NCI-H345 treated with DMSO at 0.1 percent for 48 hours (cell line): ENCODE measurements at regions not wholly inside any gene's neighbourhood (a gene's known extent, or its start where the extent isn't known, plus 50 kb on each side); places are given as distances from the start of the nearest gene placed in this dataset.

Experiments used
- DNase-seq: peaks from one replicate; lab custom pipeline; 2025; ENCODE audit not compliant: unreplicated experiment; lab: John Stamatoyannopoulos, UW

DNA sequence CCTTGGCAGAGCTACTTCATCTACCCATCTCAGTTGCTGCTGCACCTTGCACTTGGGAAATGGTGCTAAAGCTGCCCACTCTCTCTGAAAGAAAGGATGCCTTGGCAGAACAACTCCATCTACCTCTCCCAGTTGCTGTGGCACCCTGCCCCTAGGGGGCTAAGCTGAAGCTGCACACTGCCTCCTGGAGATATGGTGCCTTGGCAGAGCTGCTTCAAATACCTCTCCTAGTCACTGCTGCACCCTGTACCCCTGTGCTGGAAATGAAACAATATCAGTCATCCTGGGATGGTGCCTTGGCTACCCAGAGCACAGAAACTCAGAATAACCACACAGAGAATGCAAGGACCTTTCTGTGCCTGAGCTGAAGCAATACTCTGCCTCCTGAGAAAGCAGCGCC, 615.8 kb downstream of the DIAPH3 start:
- no peak for DNase-seq

DNA sequence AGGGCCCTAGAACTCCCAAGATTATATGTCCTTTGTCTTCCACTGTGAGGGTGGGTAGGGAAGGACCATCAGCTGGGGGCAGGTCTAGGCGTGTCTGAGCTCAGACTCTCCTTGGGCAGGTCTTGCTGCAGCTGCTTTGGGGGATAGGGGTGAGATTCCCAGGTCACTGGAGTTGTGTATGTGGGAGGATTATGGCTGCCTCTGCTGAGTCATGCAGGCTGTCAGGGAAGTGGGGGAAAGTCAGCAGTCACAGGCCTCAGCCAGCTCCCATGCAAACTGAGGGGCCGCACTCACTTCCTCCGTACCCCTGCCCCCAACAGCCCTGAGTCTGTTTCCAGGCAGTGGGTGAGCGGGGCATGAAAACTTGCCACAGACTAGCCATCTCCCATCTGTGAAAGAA, 600.8 kb downstream of the DIAPH3 start:
- DNase-seq, result no peak

DNA sequence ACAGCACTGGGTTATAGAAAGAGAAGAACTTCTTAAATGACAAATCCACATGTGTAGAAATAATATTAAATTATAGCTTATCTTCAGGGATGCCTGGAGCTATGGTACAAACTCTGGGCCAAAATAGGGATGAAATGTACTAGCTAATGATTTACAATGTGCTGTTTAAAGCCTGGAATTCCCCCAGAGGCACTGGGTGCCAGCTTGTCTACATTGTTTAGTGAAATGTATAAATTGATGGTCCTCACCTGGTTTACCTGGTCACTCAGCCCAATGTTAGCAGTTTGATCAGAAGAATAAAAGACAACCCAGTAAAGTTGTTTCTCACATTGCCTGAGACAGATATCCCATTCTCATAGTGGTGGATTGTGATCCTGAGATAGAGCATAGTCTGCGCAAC, 597.2 kb downstream of the DIAPH3 start:
- no peak for DNase-seq

DNA sequence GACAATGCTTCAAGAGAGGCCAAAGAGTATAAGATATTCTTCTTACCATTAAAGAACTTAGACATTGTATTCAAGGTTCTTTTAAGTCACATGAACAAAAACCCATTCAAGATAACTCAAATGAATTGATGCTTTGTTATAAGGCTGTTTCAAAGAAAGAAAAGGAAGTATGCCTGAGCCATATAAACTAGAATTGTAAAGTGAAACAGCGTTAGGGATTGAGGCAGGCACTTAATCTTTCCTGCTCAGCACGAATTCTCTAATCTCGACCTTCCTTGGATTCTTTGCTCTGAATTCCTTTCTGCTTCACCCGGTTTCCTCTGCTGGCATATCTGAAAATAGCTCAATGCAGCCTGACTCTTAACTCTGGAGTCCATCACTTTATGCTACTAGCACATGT, 595.4 kb downstream of the DIAPH3 start:
- no peak for DNase-seq

DNA sequence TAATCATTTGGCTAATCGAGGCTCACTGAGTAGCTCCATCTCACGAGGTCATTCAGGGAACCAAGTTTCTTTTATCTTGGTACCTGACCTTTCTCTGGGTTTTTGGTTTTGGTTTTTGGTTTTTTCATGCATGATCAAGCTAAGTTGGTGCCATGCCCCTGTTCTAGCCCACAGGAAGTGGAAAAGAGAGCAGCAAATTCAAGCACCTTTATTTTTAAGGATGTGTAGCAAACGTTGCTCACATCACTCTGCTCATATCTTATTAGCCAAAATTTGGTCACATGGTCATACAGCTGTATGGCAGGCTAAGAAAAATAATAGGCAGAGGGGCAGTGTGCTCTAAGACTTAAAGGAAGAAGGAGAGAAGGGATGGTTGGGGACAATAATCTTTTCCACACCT, 593.5 kb downstream of the DIAPH3 start:
- DNase-seq, result no peak

DNA sequence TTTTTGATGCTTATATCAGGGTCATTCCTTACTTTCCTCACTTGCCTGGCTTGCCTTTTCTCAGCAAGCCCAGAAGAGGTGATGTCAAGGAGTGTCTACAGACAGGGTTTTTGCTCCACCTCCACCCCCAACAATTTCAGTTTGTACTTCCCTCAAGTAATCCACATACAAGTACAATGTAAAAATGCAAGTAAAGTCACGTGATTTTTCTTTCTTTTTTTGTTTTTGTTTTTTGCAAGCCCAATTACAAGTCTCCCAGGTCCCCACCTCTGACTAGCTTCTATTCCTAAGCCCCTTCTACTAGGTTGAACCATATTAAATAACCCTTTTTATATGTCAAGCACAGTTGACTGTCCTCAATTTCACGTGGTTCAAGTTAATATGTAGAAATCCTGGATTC, 579.6 kb downstream of the DIAPH3 start:
- no peak for DNase-seq

DNA sequence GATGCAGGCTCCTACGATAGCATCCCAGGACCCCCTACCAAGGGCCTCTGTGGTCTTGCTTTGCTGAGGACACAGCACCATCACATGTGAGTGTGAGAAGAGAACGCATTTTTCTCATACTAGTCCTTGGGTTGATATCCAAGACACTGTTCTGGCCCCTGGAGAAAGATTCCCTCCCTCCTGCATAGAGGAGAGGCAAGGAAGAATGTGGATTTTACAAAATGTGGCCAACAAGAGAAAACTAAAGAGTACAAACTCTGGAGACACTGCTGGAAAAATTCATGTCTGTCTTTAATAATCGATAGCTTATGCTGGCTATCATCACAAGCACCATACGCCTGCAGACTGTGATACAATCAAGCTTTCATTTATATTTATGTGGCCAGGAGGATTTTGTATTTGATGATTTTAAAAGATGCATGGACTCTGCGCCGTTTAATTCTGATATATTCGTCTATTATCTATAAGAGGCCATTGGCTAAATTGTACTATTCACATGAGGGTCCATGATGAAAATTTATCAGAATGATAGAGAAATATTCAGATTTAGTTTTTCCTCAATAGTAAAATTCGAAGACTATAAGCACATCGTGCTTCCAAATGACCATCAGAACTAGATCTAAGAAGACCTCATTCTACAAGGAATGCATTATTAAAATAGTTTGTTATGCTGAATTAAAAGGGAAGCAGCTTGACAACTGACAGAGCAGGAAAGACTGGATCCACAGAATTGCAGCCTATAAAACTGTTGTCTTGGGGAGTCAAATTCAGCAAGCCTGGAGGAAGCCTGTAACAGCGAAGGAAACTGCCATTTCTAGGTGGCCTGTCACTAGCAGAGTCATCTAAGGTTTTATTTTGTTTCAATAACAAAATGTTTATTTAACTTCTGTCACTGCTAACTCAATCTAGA, 578.7 kb downstream of the DIAPH3 start:
- DNase-seq, result no peak

DNA sequence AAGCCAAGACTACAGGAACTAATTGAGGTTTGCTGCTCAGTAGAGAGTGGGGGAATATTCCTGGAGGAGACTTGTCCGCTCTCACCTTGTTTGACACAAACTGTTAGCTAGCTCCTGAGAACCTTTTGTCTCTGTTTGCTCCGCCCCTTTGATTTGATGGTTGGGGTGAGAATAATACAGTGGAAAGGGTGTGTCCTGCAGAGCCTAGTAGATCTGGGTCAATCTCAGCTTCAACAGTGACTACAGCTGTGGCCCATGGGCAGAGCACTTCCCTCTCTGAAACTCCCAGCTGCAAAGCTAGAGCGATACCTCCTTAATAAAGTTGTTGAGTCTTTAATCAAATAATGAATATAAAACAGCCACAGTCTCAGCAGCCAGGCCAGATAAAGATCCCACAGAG, 576.7 kb downstream of the DIAPH3 start:
- DNase-seq, result no peak

DNA sequence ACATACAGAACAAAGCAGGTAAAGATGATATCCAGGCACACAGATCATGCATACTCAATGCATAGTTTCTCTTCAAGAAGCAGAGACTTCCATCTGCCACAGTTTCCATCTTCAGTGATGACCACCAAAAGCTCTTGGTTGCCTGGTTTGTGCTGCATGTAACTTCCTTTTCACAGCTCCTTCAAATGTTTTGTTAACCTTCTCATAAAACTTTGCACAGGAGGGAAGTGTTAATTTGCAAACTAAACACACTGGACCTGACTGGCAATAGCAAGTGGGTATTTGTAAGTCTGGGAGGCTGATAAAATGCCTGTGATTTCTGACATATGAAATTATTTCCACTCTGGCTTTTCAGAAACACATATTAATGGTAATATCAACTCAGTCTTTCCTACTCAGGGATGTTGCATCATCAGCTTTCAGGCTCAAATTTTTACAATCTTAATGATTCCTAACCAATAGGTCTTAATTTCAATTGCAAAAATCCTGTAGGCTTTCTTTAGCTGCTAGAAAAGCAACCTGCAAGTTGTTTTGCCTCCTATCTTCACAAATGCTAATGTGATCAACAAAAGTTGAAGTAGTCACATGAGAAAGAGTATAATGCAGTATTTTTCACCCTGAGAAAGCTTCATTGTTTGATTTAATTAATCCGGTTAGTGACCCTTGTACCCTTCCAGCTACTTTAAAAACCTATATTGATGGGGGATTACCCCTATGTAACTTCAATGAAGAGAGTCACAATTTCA, 575.6 kb downstream of the DIAPH3 start:
- DNase-seq, result no peak

DNA sequence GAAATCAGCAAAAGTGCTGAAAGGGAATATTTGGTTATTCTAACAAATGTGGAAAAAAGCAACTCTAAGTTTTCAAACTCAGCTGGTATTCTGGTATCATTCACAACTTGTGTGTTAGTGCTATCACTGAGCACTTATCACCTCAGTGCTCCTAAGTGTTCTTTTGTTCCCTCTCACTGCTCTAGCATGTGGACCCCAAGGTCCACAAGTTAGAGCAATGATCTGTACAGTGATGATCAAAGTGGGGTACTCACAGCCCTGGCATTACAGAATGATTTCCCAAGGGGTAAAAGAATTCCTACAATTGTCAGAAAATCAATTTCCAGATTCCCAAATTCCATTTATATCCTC, 575.0 kb downstream of the DIAPH3 start:
- no peak for DNase-seq

DNA sequence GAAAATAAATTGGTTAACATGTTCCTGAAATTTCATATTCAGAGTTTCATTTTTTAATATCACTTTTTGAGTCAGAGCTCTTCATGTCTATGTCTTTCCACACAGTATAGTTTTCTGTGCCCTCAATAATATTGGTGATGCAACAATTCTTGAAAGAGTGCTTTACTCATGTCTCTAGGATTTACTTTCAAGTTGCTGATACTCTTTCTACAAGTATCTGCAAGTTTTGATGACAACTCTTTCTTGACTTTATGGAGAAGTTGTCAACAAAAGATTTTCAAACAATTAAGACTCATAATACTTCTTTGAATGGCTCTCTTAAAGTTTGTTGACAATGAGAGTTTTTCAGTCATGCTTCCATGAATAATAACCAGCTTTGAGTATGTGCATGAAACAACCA, 561.7 kb downstream of the DIAPH3 start:
- no peak for DNase-seq

DNA sequence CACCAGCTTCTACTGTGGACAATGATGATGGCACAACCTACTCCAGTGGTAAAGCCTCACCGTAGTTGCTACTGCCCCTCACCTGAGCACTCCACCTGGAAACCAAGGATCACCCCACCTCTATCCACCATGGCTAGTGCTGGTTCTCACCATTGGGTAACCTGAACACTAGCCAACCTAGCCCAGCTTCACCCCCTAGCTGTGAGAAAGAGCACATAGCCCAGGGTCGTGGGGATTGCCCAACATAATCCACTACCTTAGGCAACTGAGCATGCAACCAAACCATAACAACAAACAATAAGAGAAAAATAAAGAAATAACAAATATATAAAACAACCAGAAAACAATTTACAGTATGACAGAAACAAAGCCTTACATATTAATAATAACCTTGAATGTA, 560.1 kb downstream of the DIAPH3 start:
- DNase-seq, result no peak

DNA sequence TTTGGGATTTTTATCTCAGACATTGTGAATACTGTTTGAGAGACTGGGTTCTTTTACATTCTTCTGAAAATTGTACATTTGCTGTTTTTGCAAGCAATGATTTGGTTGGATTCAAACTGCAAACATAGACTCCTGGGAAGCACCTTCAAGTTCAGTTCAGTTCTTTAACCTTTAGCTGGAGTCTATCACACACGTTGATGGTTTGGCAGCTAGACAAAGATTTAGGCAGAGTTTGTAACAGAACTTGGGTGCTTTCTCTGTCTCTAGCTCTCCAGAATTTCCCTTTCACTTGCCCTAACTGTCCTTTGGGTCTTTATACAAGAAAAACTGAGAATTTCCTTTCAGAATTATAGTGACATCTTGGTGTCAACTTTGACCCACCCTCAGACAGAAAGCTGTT, 556.6 kb downstream of the DIAPH3 start:
- DNase-seq, result no peak

DNA sequence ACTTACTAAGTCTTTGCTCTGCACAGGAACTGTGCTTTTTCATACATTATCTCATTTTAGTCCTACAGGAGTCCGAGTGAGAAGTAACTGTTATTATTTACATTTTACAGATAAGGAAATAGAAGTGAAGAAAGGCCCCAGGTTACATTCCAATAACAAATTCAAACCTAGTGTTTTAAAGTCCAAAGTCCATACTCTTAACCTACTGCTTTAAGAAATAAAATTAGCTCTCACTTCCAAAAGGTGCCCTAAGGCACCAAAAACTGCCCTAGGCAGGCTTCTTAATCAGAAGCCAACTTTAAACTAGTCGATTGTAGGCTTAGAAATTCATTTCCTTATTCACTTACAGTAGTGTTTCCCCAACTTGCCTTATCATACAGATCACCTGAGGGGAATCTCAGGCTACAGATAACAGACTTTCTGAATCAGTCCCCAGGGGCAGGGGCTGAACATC, 555.9 kb downstream of the DIAPH3 start:
- no peak for DNase-seq

DNA sequence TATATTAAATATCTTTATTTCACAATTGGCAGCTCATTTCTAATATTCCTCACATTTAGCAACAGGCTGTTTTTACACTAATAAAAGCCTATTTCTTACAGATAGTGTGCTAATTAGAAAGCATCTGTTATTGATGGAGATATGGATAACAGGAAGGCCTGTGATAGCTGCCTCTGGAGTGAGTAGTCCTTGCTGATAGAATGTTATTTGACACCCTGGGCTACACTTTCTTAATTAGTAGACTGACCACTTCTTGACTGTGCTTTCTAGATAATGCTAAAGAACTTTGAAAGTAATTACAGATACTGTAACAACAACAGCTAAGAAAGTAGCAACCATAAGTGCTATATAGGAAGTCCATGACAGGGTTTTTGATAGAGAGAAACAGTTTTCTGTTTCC, 554.3 kb downstream of the DIAPH3 start:
- no peak for DNase-seq
